ENCODE measurements at regions not wholly inside any gene's neighbourhood (a gene's known extent, or its start where the extent isn't known, plus 50 kb on each side); places are given as distances from the start of the nearest gene placed in this dataset.

DNA sequence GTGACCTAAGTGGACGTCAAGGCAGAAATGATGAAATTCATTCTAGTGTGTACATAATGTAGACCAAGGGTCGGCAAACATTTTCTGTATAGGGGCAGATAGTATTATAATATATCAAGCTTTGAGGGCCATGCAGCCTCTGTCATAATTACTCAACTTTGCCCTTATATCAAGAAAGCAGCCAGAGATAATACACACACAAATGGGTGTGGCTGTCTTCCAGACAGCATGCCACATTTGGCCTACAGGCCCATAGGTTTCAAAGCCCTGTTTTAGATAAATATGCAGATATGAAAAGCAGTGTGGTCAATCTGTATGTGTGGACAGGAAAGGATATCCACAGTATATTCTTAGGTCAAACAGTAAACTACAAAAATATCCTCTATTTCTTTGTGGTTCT lies 320.1 kb upstream of the FMN2 start:
- no peaks in the 10 kb centered on the region for H3K36me3 Mint-ChIP-seq
- no peak overlapping the region for H3K4me3 Mint-ChIP-seq
- H3K4me1 Mint-ChIP-seq, result peaks cover 17% of the 10 kb centered on the region
- POLR2A ChIA-PET, result no interaction called here
- H3K27me3 Mint-ChIP-seq (ENCODE audit: low read depth), result no peaks in the 10 kb centered on the region
- TF ChIP-seq, protein P1, sequence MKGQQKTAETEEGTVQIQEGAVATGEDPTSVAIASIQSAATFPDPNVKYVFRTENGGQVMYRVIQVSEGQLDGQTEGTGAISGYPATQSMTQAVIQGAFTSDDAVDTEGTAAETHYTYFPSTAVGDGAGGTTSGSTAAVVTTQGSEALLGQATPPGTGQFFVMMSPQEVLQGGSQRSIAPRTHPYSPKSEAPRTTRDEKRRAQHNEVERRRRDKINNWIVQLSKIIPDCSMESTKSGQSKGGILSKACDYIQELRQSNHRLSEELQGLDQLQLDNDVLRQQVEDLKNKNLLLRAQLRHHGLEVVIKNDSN (CRISPR knock-in tag; IDR thresholded peaks at IDR 0.05), result no peak
- TF ChIP-seq ZNF423 (CRISPR knock-in tag; IDR thresholded peaks at IDR 0.05) (no peak), OVOL2 (CRISPR knock-in tag; IDR thresholded peaks at IDR 0.05; ENCODE audit: borderline replicate concordance) (no peak), MYBL2 (CRISPR knock-in tag; IDR thresholded peaks at IDR 0.05) (no peak), TEAD4 (CRISPR knock-in tag; IDR thresholded peaks at IDR 0.05) (no peak), IRF2 (CRISPR knock-in tag; IDR thresholded peaks at IDR 0.05; ENCODE audit: borderline replicate concordance, low read depth) (no peak), HMGA2 (CRISPR knock-in tag; IDR thresholded peaks at IDR 0.05) (no peak), ZBTB21 (CRISPR knock-in tag; IDR thresholded peaks at IDR 0.05; ENCODE audit: borderline replicate concordance) (no peak), NFATC4 (CRISPR knock-in tag; IDR thresholded peaks at IDR 0.05) (no peak), NFYB (CRISPR knock-in tag; conservative IDR thresholded peaks at IDR 0.05; ENCODE audit: low read depth) (no peak), NR3C1 (CRISPR knock-in tag; conservative IDR thresholded peaks at IDR 0.05; ENCODE audit: low read depth) (no peak), SMAD4 (CRISPR knock-in tag; IDR thresholded peaks at IDR 0.05) (no peak)
- TF ChIP-seq, protein P2, sequence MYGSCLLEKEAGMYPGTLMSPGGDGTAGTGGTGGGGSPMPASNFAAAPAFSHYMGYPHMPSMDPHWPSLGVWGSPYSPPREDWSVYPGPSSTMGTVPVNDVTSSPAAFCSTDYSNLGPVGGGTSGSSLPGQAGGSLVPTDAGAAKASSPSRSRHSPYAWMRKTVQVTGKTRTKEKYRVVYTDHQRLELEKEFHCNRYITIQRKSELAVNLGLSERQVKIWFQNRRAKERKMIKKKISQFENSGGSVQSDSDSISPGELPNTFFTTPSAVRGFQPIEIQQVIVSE (CRISPR knock-in tag; IDR thresholded peaks at IDR 0.05; ENCODE audit: borderline replicate concordance), result no peak
- ATAC-seq, result no peak
- H3K9me3 Mint-ChIP-seq, result peaks cover 4% of the 10 kb centered on the region
- H3K27ac Mint-ChIP-seq, result no peak overlapping the region
- CTCF ChIA-PET, result no interaction called here
- no peak for DNase-seq (ENCODE audit: low spot score)

DNA sequence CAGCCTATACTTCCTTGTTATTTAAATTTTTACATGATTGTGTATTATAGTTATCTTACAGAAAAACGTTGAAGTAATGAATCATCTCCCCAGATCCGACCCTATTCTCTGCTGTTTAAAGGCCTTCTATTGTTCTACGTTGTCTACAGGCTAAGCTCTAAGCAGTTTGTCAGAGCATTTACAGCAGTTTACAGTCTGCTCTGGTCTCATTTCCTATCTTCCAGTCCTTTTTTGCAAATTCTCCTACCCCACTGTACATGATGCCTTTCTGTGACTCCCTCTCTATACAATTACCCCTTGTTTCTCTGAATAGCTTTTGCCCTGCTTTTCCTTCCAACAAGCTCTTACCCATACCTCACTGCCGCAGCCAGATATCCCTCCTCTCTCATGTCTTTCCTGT lies 319.2 kb upstream of the FMN2 start:
- POLR2A ChIA-PET, result no interaction called here
- Mint-ChIP-seq H3K4me1 (peaks cover 17% of the 10 kb centered on the region), H3K4me3 (no peak overlapping the region), H3K9me3 (peaks cover 4% of the 10 kb centered on the region), H3K27me3 (ENCODE audit: low read depth) (no peaks in the 10 kb centered on the region), H3K27ac (peak overlapping the region; percentile 85; the same call in 1 of the 2 replicates), H3K36me3 (no peaks in the 10 kb centered on the region)
- no peak for TF ChIP-seq TP53 (CRISPR knock-in tag; IDR thresholded peaks at IDR 0.05)
- CTCF ChIA-PET, result no interaction called here
- DNase-seq (ENCODE audit: low spot score) (no peak), ATAC-seq (no peak)

DNA sequence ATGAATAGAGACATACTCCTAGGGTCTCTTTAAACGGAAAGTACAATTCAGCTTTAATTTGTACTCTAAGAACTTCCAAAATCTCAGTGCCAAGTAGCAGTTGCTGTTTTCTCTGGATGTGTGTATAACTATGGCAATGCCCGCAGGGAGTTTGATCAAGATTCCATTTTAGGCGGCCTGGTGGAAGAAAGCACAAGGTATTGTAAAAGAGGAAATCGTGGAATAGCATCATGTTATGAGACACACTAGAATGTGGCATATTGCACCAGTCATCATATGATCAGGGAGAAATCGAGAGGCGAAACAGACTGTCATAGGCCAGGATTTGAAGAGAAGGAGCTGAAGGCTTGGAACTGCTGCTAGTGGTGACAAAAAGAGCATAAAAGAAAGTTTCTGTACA lies 316.2 kb upstream of the FMN2 start:
- ChIA-PET CTCF (no interaction called here), POLR2A (no interaction called here)
- TF ChIP-seq NFE2L1 (CRISPR knock-in tag; IDR thresholded peaks at IDR 0.05), result no peak
- TF ChIP-seq JAZF1 (CRISPR knock-in tag; IDR thresholded peaks at IDR 0.05), result no peak
- TF ChIP-seq JUN (CRISPR knock-in tag; IDR thresholded peaks at IDR 0.05), result no peak
- TF ChIP-seq NR2C2 (CRISPR knock-in tag; IDR thresholded peaks at IDR 0.05), result no peak
- TF ChIP-seq EMX1 (CRISPR knock-in tag; IDR thresholded peaks at IDR 0.05), result no peak
- TF ChIP-seq, protein P3, sequence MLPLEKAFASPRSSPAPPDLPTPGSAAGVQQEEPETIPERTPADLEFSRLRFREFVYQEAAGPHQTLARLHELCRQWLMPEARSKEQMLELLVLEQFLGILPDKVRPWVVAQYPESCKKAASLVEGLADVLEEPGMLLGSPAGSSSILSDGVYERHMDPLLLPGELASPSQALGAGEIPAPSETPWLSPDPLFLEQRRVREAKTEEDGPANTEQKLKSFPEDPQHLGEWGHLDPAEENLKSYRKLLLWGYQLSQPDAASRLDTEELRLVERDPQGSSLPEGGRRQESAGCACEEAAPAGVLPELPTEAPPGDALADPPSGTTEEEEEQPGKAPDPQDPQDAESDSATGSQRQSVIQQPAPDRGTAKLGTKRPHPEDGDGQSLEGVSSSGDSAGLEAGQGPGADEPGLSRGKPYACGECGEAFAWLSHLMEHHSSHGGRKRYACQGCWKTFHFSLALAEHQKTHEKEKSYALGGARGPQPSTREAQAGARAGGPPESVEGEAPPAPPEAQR (CRISPR knock-in tag; IDR thresholded peaks at IDR 0.05), result no peak
- Mint-ChIP-seq H3K4me3 (no peak overlapping the region), H3K4me1 (peaks cover 17% of the 10 kb centered on the region), H3K27me3 (ENCODE audit: low read depth) (no peaks in the 10 kb centered on the region), H3K9me3 (peaks cover 4% of the 10 kb centered on the region), H3K36me3 (no peaks in the 10 kb centered on the region), H3K27ac (peak overlapping the region; percentile 55; the same call in 1 of the 2 replicates)
- ATAC-seq (no peak), DNase-seq (ENCODE audit: low spot score) (no peak)

DNA sequence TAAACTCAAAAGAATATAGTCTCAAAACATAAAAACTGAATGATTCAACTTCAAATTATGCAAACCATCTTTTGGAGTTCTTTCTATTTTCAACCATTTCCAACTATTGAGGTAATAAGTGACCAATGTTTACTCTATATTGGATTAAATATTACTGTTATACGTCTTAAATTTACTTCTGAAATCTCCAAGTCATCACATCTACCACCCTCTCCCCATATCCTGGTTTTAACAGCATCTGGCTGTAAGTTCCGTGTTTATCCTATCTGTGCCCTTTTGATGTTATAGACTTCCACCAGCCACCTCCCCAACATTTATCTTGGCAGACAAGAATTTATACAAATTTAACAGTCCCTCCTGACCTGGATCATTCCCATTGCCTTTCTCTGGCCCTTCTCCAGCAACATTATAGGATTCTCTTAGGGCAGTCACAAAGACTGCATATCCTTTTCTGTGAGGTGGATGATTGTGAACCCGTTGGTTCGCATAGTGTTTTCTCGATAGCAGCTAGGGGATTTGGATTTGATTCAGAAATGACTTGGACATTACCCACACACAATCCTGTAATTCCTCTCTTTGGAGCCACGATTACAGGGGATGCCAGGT lies 313.4 kb upstream of the FMN2 start:
- CTCF ChIA-PET, result no interaction called here
- H3K36me3 Mint-ChIP-seq, result peaks cover 6% of the 10 kb centered on the region
- H3K9me3 Mint-ChIP-seq, result peaks cover 20% of the 10 kb centered on the region
- H3K27me3 Mint-ChIP-seq (ENCODE audit: low read depth), result no peaks in the 10 kb centered on the region
- DNase-seq (ENCODE audit: low spot score) (no peak), ATAC-seq (no peak)
- no peak overlapping the region for H3K4me3 Mint-ChIP-seq
- no peak overlapping the region for H3K27ac Mint-ChIP-seq
- POLR2A ChIA-PET, result no interaction called here
- peaks cover 17% of the 10 kb centered on the region for H3K4me1 Mint-ChIP-seq
- TF ChIP-seq, protein P4, sequence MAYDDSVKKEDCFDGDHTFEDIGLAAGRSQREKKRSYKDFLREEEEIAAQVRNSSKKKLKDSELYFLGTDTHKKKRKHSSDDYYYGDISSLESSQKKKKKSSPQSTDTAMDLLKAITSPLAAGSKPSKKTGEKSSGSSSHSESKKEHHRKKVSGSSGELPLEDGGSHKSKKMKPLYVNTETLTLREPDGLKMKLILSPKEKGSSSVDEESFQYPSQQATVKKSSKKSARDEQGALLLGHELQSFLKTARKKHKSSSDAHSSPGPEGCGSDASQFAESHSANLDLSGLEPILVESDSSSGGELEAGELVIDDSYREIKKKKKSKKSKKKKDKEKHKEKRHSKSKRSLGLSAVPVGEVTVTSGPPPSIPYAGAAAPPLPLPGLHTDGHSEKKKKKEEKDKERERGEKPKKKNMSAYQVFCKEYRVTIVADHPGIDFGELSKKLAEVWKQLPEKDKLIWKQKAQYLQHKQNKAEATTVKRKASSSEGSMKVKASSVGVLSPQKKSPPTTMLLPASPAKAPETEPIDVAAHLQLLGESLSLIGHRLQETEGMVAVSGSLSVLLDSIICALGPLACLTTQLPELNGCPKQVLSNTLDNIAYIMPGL (CRISPR knock-in tag; IDR thresholded peaks at IDR 0.05), result no peak
- TF ChIP-seq, protein P5, sequence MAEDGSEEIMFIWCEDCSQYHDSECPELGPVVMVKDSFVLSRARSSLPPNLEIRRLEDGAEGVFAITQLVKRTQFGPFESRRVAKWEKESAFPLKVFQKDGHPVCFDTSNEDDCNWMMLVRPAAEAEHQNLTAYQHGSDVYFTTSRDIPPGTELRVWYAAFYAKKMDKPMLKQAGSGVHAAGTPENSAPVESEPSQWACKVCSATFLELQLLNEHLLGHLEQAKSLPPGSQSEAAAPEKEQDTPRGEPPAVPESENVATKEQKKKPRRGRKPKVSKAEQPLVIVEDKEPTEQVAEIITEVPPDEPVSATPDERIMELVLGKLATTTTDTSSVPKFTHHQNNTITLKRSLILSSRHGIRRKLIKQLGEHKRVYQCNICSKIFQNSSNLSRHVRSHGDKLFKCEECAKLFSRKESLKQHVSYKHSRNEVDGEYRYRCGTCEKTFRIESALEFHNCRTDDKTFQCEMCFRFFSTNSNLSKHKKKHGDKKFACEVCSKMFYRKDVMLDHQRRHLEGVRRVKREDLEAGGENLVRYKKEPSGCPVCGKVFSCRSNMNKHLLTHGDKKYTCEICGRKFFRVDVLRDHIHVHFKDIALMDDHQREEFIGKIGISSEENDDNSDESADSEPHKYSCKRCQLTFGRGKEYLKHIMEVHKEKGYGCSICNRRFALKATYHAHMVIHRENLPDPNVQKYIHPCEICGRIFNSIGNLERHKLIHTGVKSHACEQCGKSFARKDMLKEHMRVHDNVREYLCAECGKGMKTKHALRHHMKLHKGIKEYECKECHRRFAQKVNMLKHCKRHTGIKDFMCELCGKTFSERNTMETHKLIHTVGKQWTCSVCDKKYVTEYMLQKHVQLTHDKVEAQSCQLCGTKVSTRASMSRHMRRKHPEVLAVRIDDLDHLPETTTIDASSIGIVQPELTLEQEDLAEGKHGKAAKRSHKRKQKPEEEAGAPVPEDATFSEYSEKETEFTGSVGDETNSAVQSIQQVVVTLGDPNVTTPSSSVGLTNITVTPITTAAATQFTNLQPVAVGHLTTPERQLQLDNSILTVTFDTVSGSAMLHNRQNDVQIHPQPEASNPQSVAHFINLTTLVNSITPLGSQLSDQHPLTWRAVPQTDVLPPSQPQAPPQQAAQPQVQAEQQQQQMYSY (CRISPR knock-in tag; IDR thresholded peaks at IDR 0.05), result no peak
- no peak for TF ChIP-seq RORB (CRISPR knock-in tag; IDR thresholded peaks at IDR 0.05)

Measured in WTC11 (cell line).